HG03159 (cell line): ENCODE measurements at regions not wholly inside any gene's neighbourhood (a gene's known extent, or its start where the extent isn't known, plus 50 kb on each side); places are given as distances from the start of the nearest gene placed in this dataset.

Experiments
- ATAC-seq: cut with Tn5 transposase; IDR thresholded peaks from one replicate; pipeline ENCODE4 v1.9.1; 2021; ENCODE audit warnings: mild to moderate bottlenecking, moderate library complexity; ENCODE audit not compliant: unreplicated experiment

DNA sequence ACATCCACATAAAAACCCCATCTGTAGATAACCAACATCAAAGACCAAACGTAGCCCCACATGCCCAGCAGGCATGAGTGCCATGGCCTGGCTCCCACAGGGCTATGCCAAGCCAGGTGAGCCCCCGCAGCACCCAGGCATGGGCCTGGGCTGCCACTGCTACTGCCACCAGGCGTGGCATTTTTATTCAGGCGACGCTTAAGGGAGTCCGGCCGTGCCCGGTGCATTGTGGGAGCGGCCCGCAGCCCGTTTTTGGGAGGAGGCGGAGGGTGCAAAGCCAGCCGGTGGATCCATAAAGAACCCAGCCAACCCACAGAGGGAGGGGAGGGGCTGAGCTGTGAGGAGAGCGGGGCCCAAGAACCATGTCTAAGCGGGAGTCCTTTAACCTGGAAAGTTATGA lies 83.6 kb downstream of the XIST start:
- no peak for ATAC-seq

DNA sequence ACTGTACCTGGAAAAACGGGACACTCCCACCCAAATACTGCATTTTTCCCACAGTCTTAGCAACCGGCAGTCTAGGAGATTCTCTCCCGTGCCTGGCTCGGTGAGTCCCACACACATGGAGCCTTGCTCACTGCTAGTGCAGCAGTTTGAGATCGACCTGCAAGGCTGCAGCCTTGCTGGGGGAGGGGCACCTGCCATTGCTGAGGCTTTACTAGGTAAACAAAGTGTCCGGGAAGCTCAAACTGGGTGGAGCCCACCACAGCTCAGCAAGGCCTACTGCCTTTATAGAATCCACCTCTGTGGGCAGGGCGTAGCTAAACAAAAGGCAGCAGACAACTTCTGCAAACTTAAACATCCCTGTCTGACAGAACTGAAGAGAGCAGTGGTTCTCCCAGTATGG lies 84.4 kb downstream of the XIST start:
- no peak for ATAC-seq

DNA sequence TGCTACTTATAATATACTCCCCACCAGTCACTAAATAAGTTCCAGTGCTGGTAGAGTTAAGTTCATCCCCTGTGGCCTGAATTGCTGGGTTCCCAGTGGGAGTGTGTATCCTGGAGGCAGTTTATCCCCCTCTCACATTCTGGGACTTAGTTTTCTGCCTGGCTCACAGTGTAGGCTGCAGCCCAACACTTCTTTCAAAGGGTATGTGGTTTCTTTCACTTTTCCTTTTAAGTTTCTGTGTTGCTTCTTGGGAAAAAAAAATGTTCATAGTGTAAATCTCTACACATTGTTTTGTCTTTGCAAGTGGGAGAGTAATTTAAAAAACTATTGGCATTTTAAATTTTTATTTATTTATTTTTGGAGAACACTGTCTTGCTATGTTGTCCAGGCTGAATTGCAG lies 85.5 kb downstream of the XIST start:
- no peak for ATAC-seq

GRCh38 chrX:73766431-73766795 lies 86.1 kb downstream of the XIST start:
- no peak for ATAC-seq

GRCh38 chrX:73765776-73766430 lies 86.6 kb downstream of the XIST start:
- no peak for ATAC-seq

DNA sequence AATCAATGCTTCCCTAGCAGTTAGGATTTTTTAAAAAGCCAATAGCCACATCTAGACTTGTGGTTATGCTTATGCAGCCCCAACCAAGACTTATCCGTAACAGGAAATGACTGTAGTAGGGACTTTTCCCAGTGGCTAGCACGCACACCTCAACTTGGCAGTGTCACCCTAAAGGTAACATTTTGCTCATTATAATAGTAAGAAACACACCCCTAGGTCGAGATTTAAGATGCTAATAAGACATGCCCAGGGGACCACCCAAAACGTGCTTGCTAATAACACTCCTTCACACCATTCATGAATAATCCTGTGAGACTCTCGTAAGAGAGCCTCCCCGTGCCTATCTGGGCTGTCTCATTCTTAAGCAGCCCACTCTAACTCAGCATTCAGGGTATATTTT lies 94.3 kb downstream of the XIST start:
- ATAC-seq: peak; percentile 64
